H9 (cell line): ENCODE measurements at regions not wholly inside any gene's neighbourhood (a gene's known extent, or its start where the extent isn't known, plus 50 kb on each side); places are given as distances from the start of the nearest gene placed in this dataset.

ENCODE experiments used
- DNase-seq: peaks from one replicate; pipeline ENCODE4 v3.0.0-alpha.2; 2017
- H2AFZ ChIP-seq: one replicate; pipeline ENCODE4 v1.6.1; 2013; ENCODE audit warnings: mild to moderate bottlenecking, low read length, control low read depth, moderate library complexity
- H2AK5ac ChIP-seq: 2 replicates; pipeline ENCODE4 v1.6.1; 2013; ENCODE audit warnings: low read length, control low read depth, mixed read lengths; ENCODE audit not compliant: insufficient read length
- H2BK120ac ChIP-seq: one replicate; pipeline ENCODE4 v1.6.1; 2013; ENCODE audit warnings: low read depth, mild to moderate bottlenecking, low read length, control low read depth, inconsistent platforms; ENCODE audit not compliant: poor library complexity, severe bottlenecking
- H2BK12ac ChIP-seq: 2 replicates; pipeline ENCODE4 v1.6.1; 2013; ENCODE audit warnings: low read length, control low read depth, mixed read lengths, low read depth; ENCODE audit not compliant: insufficient read length
- H2BK15ac ChIP-seq: 2 replicates; pipeline ENCODE4 v1.6.1; 2013; ENCODE audit warnings: low read depth, low read length, control low read depth
- H2BK20ac ChIP-seq: one replicate; pipeline ENCODE4 v1.6.1; 2013; ENCODE audit warnings: low read depth, mild to moderate bottlenecking, low read length, control low read depth, inconsistent platforms; ENCODE audit not compliant: poor library complexity, severe bottlenecking
- H2BK5ac ChIP-seq: 2 replicates; pipeline ENCODE4 v1.6.1; 2013; ENCODE audit warnings: low read length, control low read depth, mixed read lengths; ENCODE audit not compliant: insufficient read length
- H3K14ac ChIP-seq: 2 replicates; pipeline ENCODE4 v1.6.1; 2013; ENCODE audit warnings: low read length, control low read depth; ENCODE audit not compliant: insufficient read depth
- H3K18ac ChIP-seq: 2 replicates; pipeline ENCODE4 v1.6.1; 2013; ENCODE audit warnings: low read depth, mild to moderate bottlenecking, mixed read lengths, low read length, control low read depth; ENCODE audit not compliant: insufficient read length
- H3K23ac ChIP-seq: 2 replicates; pipeline ENCODE4 v1.6.1; 2013; ENCODE audit warnings: low read length, control low read depth, mixed read lengths, low read depth; ENCODE audit not compliant: insufficient read length
- H3K23me2 ChIP-seq: 2 replicates; pipeline ENCODE4 v1.6.1; 2013; ENCODE audit warnings: low read depth, mild to moderate bottlenecking, mixed read lengths, low read length, control low read depth; ENCODE audit not compliant: insufficient read length, poor library complexity, severe bottlenecking
- H3K27ac ChIP-seq: 2 replicates; pipeline ENCODE4 v1.5.1; 2013; ENCODE audit warnings: low read length, control low read depth, mixed read lengths, low read depth; ENCODE audit not compliant: insufficient read length
- H3K27me3 ChIP-seq: 2 replicates; pipeline ENCODE4 v1.6.1; 2013; ENCODE audit warnings: low read length, control low read depth, inconsistent platforms; ENCODE audit not compliant: insufficient read depth
- H3K4ac ChIP-seq: 2 replicates; pipeline ENCODE4 v1.6.1; 2013; ENCODE audit warnings: low read depth, mild to moderate bottlenecking, control low read depth, inconsistent platforms, low read length, moderate library complexity
- H3K4me1 ChIP-seq: 2 replicates; pipeline ENCODE4 v1.6.1; 2013; ENCODE audit warnings: low read length, control low read depth, inconsistent platforms; ENCODE audit not compliant: insufficient read depth
- H3K4me2 ChIP-seq: 2 replicates; pipeline ENCODE4 v1.6.1; 2013; ENCODE audit warnings: low read length, control low read depth, mixed read lengths; ENCODE audit not compliant: insufficient read length, insufficient read depth
- H3K56ac ChIP-seq: 2 replicates; pipeline ENCODE4 v1.6.1; 2013; ENCODE audit warnings: low read depth, mild to moderate bottlenecking, mixed read lengths, low read length, control low read depth; ENCODE audit not compliant: insufficient read length
- H3K79me1 ChIP-seq: 2 replicates; pipeline ENCODE4 v1.6.1; 2013; ENCODE audit warnings: low read depth, mild to moderate bottlenecking, moderate library complexity, low read length, control low read depth, inconsistent platforms; ENCODE audit not compliant: insufficient read depth, poor library complexity, severe bottlenecking
- H3K79me2 ChIP-seq: 2 replicates; pipeline ENCODE4 v1.6.1; 2013; ENCODE audit warnings: low read length, control low read depth, inconsistent platforms; ENCODE audit not compliant: insufficient read depth
- H3K9ac ChIP-seq: 2 replicates; pipeline ENCODE4 v1.6.1; 2013; ENCODE audit warnings: low read length, control low read depth, mixed read lengths; ENCODE audit not compliant: insufficient read length; ENCODE audit errors: extremely low read depth
- H3K9me3 ChIP-seq: one replicate; pipeline ENCODE4 v1.6.1; 2013; ENCODE audit warnings: low read depth, low read length, inconsistent platforms; ENCODE audit not compliant: control insufficient read depth
- H3T11ph ChIP-seq: one replicate; pipeline ENCODE4 v1.6.1; 2013; ENCODE audit warnings: mild to moderate bottlenecking, low read length, control low read depth, inconsistent platforms
- H4K20me1 ChIP-seq: one replicate; pipeline ENCODE4 v1.6.1; 2013; ENCODE audit not compliant: control insufficient read depth, insufficient read length, insufficient read depth
- H4K5ac ChIP-seq: 2 replicates; pipeline ENCODE4 v1.6.1; 2013; ENCODE audit warnings: low read depth, mild to moderate bottlenecking, mixed read lengths, low read length, control low read depth; ENCODE audit not compliant: insufficient read length
- H4K8ac ChIP-seq: replicated peaks from 2 replicates; pipeline ENCODE4 v1.6.1; 2013; ENCODE audit warnings: low read length, control low read depth, mixed read lengths, low read depth; ENCODE audit not compliant: insufficient read length
- H4K91ac ChIP-seq: 2 replicates; pipeline ENCODE4 v1.6.1; 2013; ENCODE audit warnings: low read depth, mild to moderate bottlenecking, moderate library complexity, mixed read lengths, low read length, control low read depth; ENCODE audit not compliant: insufficient read length
- H3K27ac Mint-ChIP-seq, 3 experiments: 2 replicates in 2 of 3; 3 replicates in 1 of 3; pipeline ENCODE4 v1.8.0; 2020 to 2021; ENCODE audit warnings: mixed read lengths in 3 of 3, mild to moderate bottlenecking in 1 of 3, moderate library complexity in 1 of 3
- H3K27me3 Mint-ChIP-seq: 2 replicates; pipeline ENCODE4 v1.8.0; 2021; ENCODE audit warnings: low read depth, mild to moderate bottlenecking, moderate library complexity, mixed read lengths
- H3K36me3 Mint-ChIP-seq, 3 experiments: 2 replicates in 2 of 3; 3 replicates in 1 of 3; pipeline ENCODE4 v1.8.0; 2020 to 2021; ENCODE audit warnings: low read depth in 3 of 3, mixed read lengths in 3 of 3; ENCODE audit not compliant: insufficient read depth in 1 of 3
- H3K4me1 Mint-ChIP-seq, 2 experiments: 2 replicates each; pipeline ENCODE4 v1.8.0; 2020; ENCODE audit warnings: mixed read lengths in 2 of 2
- H3K4me3 Mint-ChIP-seq, 2 experiments: 2 replicates in 1 of 2; 3 replicates in 1 of 2; pipeline ENCODE4 v1.8.0; 2020 to 2021; ENCODE audit warnings: mild to moderate bottlenecking in 2 of 2, mixed read lengths in 2 of 2, moderate library complexity in 1 of 2
- H3K9me3 Mint-ChIP-seq, 2 experiments: 2 replicates in 1 of 2; 3 replicates in 1 of 2; pipeline ENCODE4 v1.8.0; 2020; ENCODE audit warnings: mild to moderate bottlenecking in 2 of 2, mixed read lengths in 2 of 2, moderate library complexity in 1 of 2
- WGBS: extraction: QIAGEN DNeasy Blood & Tissue Kit; methylation state at CpG from one replicate; pipeline ENCODE4 v1.1.7; 2013; ENCODE audit warnings: missing lambda C conversion rate, low lambda C conversion rate, mixed read lengths; ENCODE audit not compliant: insufficient read length; ENCODE audit errors: extremely low coverage; 5-methylcytosine and 5-hydroxymethylcytosine counted together
- TF ChIP-seq, protein P1 (sequence below): fragments of 200-600 bp; sonication (generic); conservative IDR thresholded peaks from 3 replicates; pipeline ENCODE4 v1.8.0; 2021; ENCODE audit warnings: antibody characterized with exemption, mild to moderate bottlenecking

DNA sequence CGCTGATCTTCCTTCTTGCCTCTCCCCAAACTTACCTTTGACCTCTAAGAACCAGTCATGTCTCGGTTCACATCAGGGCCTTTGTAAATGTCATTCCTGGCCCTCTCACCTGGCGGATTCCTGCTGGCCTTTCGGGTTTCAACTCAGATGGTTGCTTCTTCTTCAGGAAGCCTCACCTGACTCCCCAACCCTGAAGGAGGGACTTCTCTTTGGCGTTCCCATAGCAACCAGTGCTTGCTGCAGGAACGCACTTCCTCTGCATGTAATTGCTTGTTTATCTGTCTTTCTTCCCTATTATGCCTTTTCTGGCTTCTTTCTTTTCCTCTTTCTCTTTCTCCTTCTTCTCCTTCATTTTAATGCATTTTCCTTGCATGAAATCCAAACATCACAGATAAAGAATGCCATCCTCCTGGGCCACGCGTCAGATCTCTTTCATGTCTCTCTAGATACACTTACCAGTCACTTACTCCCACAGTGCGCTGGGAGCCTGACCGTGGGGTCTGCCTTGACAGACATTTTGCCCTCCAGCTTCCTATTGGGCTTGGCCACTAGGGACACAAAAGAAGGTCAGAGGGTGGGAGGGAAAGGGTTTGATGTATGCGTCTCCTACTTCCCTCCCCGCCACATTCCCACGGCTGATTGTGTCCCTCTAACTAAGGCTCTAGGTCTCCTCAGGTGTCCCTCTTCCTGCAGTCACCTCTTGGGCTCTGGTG, 295.7 kb upstream of the TSHZ2 start:
- Histone ChIP-seq H3K56ac (no peak overlapping the region), H3K4ac (no peak overlapping the region), H3K4me1 (no peaks in the 10 kb centered on the region; the same call in 1 of the 2 replicates), H2AFZ (no peak overlapping the region), H2BK20ac (no peak overlapping the region), H3K23me2 (no peaks in the 10 kb centered on the region), H3K79me1 (no peaks in the 10 kb centered on the region), H4K8ac (no peak overlapping the region), H2AK5ac (no peak overlapping the region), H4K20me1 (no peaks in the 10 kb centered on the region), H3K79me2 (no peaks in the 10 kb centered on the region; the same call in 1 of the 2 replicates), H3K18ac (no peak overlapping the region), H3K9me3 (no peaks in the 10 kb centered on the region), H3T11ph (no peak overlapping the region), H4K5ac (no peak overlapping the region), H3K14ac (peak overlapping the region; percentile 41; the same call in 1 of the 2 replicates), H2BK15ac (0 out of 2 replicates have a peak overlapping the region, but pooled peaks have one; percentile 7), H4K91ac (no peak overlapping the region), H3K4me2 (no peak overlapping the region), H3K9ac (no peak overlapping the region), H3K23ac (no peak overlapping the region), H3K27me3 (no peaks in the 10 kb centered on the region), H3K27ac (no peak overlapping the region), H2BK12ac (peak overlapping the region; percentile 10), H2BK5ac (no peak overlapping the region), H2BK120ac (no peak overlapping the region)
- Mint-ChIP-seq H3K9me3 (no peaks in the 10 kb centered on the region; a peak in 2 of 5 replicates), H3K27me3 (no peaks in the 10 kb centered on the region; the same call in 1 of the 2 replicates), H3K4me1 (peaks cover 17 to 20% of the 10 kb centered on the region in 2 experiments), H3K27ac (0 out of 7 replicates have a peak overlapping the region, but pooled peaks of 1 of the 3 experiments have one; percentile 42), H3K36me3 (no peaks in the 10 kb centered on the region), H3K4me3 (no peak overlapping the region)
- TF ChIP-seq, protein P1, sequence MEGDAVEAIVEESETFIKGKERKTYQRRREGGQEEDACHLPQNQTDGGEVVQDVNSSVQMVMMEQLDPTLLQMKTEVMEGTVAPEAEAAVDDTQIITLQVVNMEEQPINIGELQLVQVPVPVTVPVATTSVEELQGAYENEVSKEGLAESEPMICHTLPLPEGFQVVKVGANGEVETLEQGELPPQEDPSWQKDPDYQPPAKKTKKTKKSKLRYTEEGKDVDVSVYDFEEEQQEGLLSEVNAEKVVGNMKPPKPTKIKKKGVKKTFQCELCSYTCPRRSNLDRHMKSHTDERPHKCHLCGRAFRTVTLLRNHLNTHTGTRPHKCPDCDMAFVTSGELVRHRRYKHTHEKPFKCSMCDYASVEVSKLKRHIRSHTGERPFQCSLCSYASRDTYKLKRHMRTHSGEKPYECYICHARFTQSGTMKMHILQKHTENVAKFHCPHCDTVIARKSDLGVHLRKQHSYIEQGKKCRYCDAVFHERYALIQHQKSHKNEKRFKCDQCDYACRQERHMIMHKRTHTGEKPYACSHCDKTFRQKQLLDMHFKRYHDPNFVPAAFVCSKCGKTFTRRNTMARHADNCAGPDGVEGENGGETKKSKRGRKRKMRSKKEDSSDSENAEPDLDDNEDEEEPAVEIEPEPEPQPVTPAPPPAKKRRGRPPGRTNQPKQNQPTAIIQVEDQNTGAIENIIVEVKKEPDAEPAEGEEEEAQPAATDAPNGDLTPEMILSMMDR: no peak
- no CpG with 5 or more reads among the region's 13 CpGs for WGBS
- DNase-seq: peak; percentile 51
